Aorta (tissue), 5 donors: ENCODE measurements at regions not wholly inside any gene's neighbourhood (a gene's known extent, or its start where the extent isn't known, plus 50 kb on each side); places are given as distances from the start of the nearest gene placed in this dataset.

Experiments
- ATAC-seq: fragments of 200-7000 bp; cut with Tn5 transposase; one replicate; pipeline ENCODE4 v1.9.1; 2022; ENCODE audit warnings: moderate library complexity; ENCODE audit not compliant: low FRiP score
- DNase-seq, 2 donors: peaks; one replicate each; pipeline ENCODE4 v3.0.0-alpha.2; 2020
- H3K27ac ChIP-seq, 2 donors: one replicate each; pipeline ENCODE4 v1.5.1; 2013; ENCODE audit warnings: low read length in 2 of 2, mild to moderate bottlenecking in 2 of 2, moderate library complexity in 2 of 2, control low read depth in 1 of 2, inconsistent platforms in 1 of 2, low read depth in 1 of 2
- H3K27me3 ChIP-seq, 2 donors: one replicate each; pipeline ENCODE4 v1.6.1; 2013; ENCODE audit warnings: control low read depth in 1 of 2, low read length in 1 of 2, mild to moderate bottlenecking in 1 of 2, moderate library complexity in 1 of 2; ENCODE audit not compliant: insufficient read depth in 2 of 2, control insufficient read depth in 1 of 2
- H3K36me3 ChIP-seq, 2 donors: one replicate each; pipeline ENCODE4 v1.6.1; 2013; ENCODE audit warnings: control low read depth in 1 of 2, low read length in 1 of 2, mild to moderate bottlenecking in 1 of 2; ENCODE audit not compliant: insufficient read depth in 2 of 2, control insufficient read depth in 1 of 2
- H3K4me1 ChIP-seq, 2 donors: one replicate each; pipeline ENCODE4 v1.6.1; 2013; ENCODE audit warnings: low read length in 2 of 2, control low read depth in 1 of 2, mild to moderate bottlenecking in 1 of 2, moderate library complexity in 1 of 2; ENCODE audit not compliant: insufficient read depth in 2 of 2, control insufficient read depth in 1 of 2
- H3K4me3 ChIP-seq, 2 donors: one replicate each; pipeline ENCODE4 v1.5.1; 2013; ENCODE audit warnings: low read length in 2 of 2, control low read depth in 1 of 2, mild to moderate bottlenecking in 1 of 2
- H3K9me3 ChIP-seq: one replicate; pipeline ENCODE4 v1.6.1; 2013; ENCODE audit warnings: mild to moderate bottlenecking, low read length; ENCODE audit not compliant: control insufficient read depth
- WGBS, 2 donors: extraction: QIAGEN DNeasy Blood & Tissue Kit; methylation state at CpG; one replicate each; pipeline ENCODE4 v1.1.7; 2013; 5-methylcytosine and 5-hydroxymethylcytosine counted together
- intact Hi-C, 2 donors: fragments of 100-400 bp; cut with DNase I; formaldehyde crosslinking; loops; one replicate each; pipeline versions ENCODE4 v1.14.2 to v1.15.0; 2022
- donor health status: healthy with polysubstance abuse.
- donor health status: Bipolar disorder and iron deficiency.
- donor health status: DM: no; HTN: no; CAD: no.
- donor health status: DM: no; HTN: no; CAD: no.
- donor health status: DM: yes; HTN: yes; CAD: no.

DNA sequence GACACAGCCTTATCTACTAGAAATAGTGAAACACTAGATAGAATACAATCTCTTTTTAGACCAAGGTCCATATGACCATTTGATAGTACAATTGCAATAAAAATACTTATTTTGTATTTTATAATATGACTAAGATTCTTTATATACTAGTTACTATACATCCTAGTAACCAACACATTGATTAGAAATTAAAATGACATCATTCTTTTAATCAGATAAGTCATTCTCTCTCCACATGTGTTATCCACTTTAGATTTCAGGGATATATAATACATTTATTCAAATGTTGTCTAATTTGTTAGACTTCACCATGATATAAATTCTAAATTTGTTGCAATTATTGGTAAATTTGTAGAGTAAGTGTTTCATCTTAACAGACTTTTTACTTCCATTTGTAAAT is 276.2 kb upstream of the DPH6 start:
- no peak for ATAC-seq
- no peaks in the 10 kb centered on the region for H3K36me3 ChIP-seq
- H3K4me3 ChIP-seq, result no peak overlapping the region
- no peak for DNase-seq
- intact Hi-C loops, result no loop called here
- H3K27me3 ChIP-seq, result no peaks in the 10 kb centered on the region
- H3K9me3 ChIP-seq, result no peaks in the 10 kb centered on the region
- H3K27ac ChIP-seq, result no peak overlapping the region
- no peaks in the 10 kb centered on the region for H3K4me1 ChIP-seq

DNA sequence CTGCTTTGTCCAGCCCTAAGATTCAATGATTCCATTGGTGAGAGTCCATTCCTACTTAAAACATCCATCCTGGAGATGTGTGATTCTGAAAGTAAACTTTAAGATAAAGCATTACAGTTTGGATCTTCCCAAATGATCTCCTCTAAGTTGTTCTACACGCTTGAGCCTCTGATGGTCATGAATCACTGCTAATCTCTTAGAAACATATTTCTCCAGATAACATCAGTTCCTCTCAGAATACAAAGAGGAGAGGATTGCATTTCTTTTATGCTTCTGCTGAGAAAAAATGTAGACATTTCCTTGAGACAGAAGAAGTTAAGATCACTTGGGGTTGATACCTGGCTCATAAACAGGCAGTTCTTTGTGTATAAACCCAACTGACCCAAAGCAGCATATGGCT is 281.2 kb upstream of the DPH6 start:
- WGBS, 2 donors, result 51% methylated on average over 1 of the region's 1 CpG
- ATAC-seq, result no peak
- intact Hi-C loops, result no loop called here

DNA sequence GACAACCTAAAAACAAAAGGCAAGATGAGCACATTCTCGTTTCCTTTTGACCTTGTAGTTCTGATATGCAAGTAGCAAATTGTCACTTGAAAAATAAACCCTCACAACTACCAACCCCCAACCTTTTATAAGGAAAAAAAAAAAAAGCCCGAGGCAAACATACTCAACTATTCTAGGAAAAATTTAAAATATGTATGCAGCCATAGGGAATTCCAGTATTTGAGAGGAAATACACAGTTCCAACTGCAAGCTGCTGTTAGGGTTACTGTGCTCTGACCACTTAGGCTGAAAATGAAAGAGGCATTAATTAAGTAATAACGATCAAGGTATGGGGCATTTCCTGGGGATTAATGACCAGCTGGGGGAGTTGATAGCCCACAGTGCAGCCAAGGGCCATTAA is 281.9 kb upstream of the DPH6 start:
- Histone ChIP-seq H3K9me3 (no peaks in the 10 kb centered on the region), H3K27ac (no peak overlapping the region), H3K36me3 (no peaks in the 10 kb centered on the region), H3K4me3 (no peak overlapping the region), H3K27me3 (no peaks in the 10 kb centered on the region), H3K4me1 (no peaks in the 10 kb centered on the region)
- 22 to 37% methylated on average over 3 of the region's 3 CpGs for WGBS, 2 donors
- intact Hi-C loops, result no loop called here
- no peak for ATAC-seq
- DNase-seq, result no peak

More for the DNA sequence above, 281.2 kb upstream of the DPH6 start:
- H3K9me3 ChIP-seq, result no peaks in the 10 kb centered on the region
- no peaks in the 10 kb centered on the region for H3K27me3 ChIP-seq
- H3K4me3 ChIP-seq, result no peak overlapping the region
- H3K27ac ChIP-seq, result no peak overlapping the region
- no peak for DNase-seq
- no peaks in the 10 kb centered on the region for H3K36me3 ChIP-seq
- H3K4me1 ChIP-seq, result no peaks in the 10 kb centered on the region

DNA sequence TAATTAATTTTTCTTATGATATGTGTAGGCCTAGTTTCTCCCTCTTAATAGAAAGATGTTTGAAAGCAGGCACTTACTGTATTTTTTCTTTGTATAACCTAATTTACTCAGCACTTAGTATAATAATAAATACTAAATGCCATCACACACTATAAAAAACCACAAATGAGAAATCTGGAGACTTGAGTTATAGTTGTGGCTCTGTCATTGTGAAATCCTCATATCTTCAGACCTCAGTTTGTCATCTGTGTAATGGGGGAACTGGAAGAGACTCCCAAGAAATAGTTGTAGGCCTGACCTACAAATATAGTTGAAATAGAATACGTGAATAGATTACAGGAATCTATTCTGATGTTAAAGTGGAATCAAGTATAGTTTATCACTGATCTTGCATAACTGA is 287.6 kb upstream of the DPH6 start:
- intact Hi-C loops, result no loop called here
- Histone ChIP-seq H3K4me1 (peaks cover 0 to 2% of the 10 kb centered on the region in 2 donors), H3K36me3 (no peaks in the 10 kb centered on the region), H3K4me3 (no peak overlapping the region), H3K27me3 (no peaks in the 10 kb centered on the region), H3K9me3 (no peaks in the 10 kb centered on the region), H3K27ac (peak overlapping the region in 1 of 2 donors; percentile 57)
- ATAC-seq (no peak), DNase-seq (no peak)
- 65 to 66% methylated on average over 1 of the region's 1 CpG for WGBS, 2 donors

DNA sequence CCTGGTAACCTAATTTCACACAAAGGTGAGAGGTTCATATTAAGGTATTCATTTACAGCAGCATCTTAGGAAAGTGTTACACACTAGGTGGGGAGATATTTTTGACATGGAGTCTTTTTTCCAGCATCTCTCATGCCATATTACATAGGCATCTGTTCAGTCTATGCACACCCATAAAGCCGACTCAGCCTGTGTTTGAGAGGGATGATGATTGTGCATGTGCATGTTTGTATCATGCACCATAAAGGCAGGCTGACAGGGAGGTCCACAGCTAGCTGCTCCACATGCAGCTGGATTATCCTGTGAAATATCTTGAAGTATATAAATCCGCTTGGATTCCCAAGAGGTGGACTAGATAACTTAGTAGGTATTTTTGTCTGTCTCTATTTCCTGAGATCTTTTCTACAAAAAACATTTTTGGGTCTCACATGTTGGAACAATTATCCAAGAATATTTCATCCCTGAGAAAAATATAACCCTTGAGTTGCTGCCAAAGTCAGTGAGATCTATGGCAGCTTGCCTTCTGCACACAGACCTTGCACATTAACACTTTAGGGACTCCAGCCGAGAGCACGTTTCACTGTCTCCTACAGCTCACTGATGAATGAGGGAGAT is 288.4 kb upstream of the DPH6 start:
- Histone ChIP-seq H3K4me3 (no peak overlapping the region), H3K36me3 (no peaks in the 10 kb centered on the region), H3K27ac (no peak overlapping the region), H3K9me3 (no peaks in the 10 kb centered on the region), H3K27me3 (no peaks in the 10 kb centered on the region), H3K4me1 (peaks cover 0 to 2% of the 10 kb centered on the region in 2 donors)
- DNase-seq (no peak), ATAC-seq (no peak)
- 13% methylated on average over 4 of the region's 4 CpGs for WGBS, 2 donors
- intact Hi-C loops, result no loop called here

DNA sequence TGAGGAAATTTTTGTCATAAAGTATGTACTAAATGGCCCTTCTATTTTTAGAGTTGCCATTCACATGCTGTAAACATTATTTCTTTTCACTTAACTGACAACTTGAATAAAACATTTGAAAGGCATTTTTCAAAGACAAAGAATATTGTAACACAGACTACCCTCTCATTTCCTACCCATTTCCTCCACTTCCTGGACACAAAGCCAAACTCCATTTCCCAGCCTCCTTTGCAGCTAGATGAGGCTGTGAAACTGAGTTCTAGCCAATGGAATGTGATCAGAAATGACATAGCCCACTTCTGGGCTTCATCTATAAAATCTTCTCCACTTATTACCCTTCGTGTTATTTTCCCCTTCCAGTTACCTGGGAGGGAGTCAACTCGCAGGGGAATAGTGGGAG is 288.9 kb upstream of the DPH6 start:
- no peaks in the 10 kb centered on the region for H3K27me3 ChIP-seq
- H3K36me3 ChIP-seq, result no peaks in the 10 kb centered on the region
- intact Hi-C loops, result no loop called here
- WGBS, 2 donors, result 91 to 98% methylated on average over 2 of the region's 2 CpGs
- DNase-seq (no peak), ATAC-seq (no peak)
- H3K4me3 ChIP-seq, result no peak overlapping the region
- peaks cover 0 to 2% of the 10 kb centered on the region in 2 donors for H3K4me1 ChIP-seq
- H3K9me3 ChIP-seq, result no peaks in the 10 kb centered on the region
- H3K27ac ChIP-seq, result no peak overlapping the region

DNA sequence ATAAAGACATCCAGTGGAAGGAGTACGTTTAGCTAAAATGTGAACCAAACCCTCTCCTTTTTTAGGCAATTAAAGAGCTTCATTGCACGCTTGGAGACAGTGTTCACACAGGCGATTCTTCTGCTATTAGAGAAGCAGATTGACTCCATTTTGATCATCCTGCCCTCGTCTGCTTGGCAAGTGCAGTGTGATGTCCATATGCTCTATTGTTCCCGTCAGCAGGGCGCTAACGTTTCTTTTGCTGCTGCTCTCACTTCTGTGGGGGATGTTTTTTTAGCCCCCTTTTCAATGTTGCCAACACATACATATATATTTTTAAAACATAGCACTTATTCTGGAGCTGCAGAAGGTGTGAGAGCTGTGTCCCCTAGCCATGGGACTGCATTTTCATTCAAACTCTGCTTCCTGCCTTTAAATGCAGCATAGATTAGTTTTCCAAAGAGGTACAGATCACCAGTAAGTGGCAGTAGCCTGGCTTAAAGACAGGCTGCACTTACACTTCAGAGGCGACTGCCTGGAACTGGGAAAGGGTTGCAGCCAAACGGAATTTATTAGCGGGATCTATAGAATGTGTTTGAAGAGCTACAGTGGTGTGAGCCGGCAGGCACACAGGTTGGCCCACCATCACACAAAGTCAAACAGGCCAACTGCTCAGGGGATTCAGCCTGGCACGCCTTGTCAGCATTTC is 292.6 kb upstream of the DPH6 start:
- WGBS, 2 donors, result 92 to 94% methylated on average over 12 of the region's 12 CpGs

DNA sequence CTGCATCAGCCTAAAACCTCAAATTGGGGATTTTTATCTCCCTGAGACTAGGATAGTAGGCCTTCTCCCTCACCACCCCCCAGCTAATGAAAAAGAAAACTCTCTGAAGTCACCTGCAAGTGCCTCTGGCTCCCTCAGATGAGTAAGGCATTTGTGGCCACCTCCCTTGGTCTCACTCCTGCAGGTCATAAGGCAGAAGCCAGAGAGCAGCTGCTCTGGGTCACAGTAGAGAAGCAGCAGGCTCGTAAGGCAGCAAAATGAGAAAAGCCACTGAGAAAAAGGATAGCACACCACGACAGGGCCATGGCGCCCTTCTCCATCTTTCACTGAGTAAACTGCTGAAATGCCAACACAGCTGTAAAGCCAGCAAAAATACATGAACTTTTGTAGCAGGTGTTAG is 296.7 kb upstream of the DPH6 start:
- H3K27me3 ChIP-seq, result no peaks in the 10 kb centered on the region
- no peak overlapping the region for H3K4me3 ChIP-seq
- intact Hi-C loops, result no loop called here
- DNase-seq (no peak), ATAC-seq (no peak)
- no peaks in the 10 kb centered on the region for H3K36me3 ChIP-seq
- H3K4me1 ChIP-seq, result peaks cover 0 to 3% of the 10 kb centered on the region in 2 donors
- no peak overlapping the region for H3K27ac ChIP-seq
- H3K9me3 ChIP-seq, result no peaks in the 10 kb centered on the region
- 92 to 95% methylated on average over 3 of the region's 3 CpGs for WGBS, 2 donors

More for the DNA sequence above, 292.6 kb upstream of the DPH6 start:
- H3K9me3 ChIP-seq, result no peaks in the 10 kb centered on the region
- DNase-seq (no peak), ATAC-seq (no peak)
- peaks cover 0 to 2% of the 10 kb centered on the region in 2 donors for H3K4me1 ChIP-seq
- no peak overlapping the region for H3K27ac ChIP-seq
- no peaks in the 10 kb centered on the region for H3K36me3 ChIP-seq
- H3K4me3 ChIP-seq, result no peak overlapping the region
- intact Hi-C loops, result no loop called here
- H3K27me3 ChIP-seq, result no peaks in the 10 kb centered on the region

DNA sequence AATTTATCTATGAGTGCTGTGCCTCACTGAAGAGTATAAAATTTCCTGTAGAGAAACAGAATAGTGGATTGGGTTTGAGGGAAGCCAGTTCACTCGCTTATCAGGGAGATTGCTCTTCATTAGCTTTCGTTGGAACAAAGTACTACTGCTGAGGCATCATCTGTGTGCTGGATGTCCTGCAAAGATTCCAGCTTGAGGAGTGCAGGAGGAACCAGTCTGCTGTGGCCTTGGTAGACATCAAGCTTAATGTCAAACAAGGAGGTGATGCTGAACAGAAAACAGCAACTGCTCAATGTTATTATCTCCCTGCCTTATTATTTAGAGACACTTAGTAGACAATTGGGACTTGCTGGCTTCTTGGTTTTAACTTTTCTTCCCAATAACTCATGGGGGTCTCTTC is 297.5 kb upstream of the DPH6 start:
- no peaks in the 10 kb centered on the region for H3K36me3 ChIP-seq
- intact Hi-C loops, result no loop called here
- WGBS, 2 donors, result 94 to 97% methylated on average over 2 of the region's 2 CpGs
- ATAC-seq (no peak), DNase-seq (no peak)
- no peak overlapping the region for H3K4me3 ChIP-seq
- no peaks in the 10 kb centered on the region for H3K9me3 ChIP-seq
- no peaks in the 10 kb centered on the region for H3K27me3 ChIP-seq
- H3K4me1 ChIP-seq, result peaks cover 0 to 3% of the 10 kb centered on the region in 2 donors
- H3K27ac ChIP-seq, result no peak overlapping the region
